DMS53 treated with DMSO at 0.1 percent for 48 hours (cell line): ENCODE measurements at regions not wholly inside any gene's neighbourhood (a gene's known extent, or its start where the extent isn't known, plus 50 kb on each side); places are given as distances from the start of the nearest gene placed in this dataset.
"Not testable (repeated sequence)": the region's sequence is repeated elsewhere in the genome, so short reads cannot be mapped to it uniquely, and the experiment has no call there.

ENCODE experiments used
- DNase-seq: peaks from one replicate; lab custom pipeline; 2025; ENCODE audit not compliant: unreplicated experiment; lab: John Stamatoyannopoulos, UW

DNA sequence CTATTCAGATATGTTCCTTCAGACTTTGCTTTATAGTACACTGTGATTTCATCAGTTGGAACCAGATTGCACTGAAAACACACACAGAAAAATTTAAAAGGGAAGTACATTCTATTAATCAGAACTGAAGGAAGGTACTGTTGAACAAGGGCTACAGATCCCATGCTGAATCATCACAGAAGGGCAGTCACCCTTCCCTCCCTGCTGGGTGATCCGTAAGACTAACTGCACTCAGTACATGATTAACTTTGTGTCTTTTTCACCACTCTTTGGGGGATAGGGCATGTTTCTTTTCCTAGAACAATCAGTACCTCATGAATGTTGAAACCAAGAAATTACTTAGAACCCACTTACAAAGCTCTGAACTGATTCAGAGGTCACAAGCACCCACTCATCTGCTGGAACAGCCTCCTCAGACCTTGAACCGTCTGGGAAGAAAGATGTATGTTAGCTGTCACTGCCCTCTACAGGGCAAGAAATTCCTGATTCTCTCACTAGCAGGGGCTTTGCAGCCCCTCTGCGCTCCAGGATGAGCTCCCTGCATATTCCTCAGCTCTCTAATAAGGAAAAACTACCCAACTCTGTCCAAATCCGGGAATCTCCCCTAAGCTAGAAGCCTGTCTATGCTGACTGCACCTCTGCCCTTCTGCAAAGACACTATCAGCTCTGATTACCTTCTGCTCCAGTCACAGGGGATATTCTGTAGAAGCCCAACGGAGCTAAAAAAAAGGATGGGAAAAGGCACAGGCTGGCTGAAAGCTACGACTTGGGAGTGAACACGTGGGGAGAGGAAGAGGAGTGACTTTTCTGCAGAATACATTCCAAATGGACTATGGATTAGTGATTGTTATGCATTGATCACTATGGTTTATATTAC is 51.0 kb downstream of the IARS1 start:
- no peak for DNase-seq

DNA sequence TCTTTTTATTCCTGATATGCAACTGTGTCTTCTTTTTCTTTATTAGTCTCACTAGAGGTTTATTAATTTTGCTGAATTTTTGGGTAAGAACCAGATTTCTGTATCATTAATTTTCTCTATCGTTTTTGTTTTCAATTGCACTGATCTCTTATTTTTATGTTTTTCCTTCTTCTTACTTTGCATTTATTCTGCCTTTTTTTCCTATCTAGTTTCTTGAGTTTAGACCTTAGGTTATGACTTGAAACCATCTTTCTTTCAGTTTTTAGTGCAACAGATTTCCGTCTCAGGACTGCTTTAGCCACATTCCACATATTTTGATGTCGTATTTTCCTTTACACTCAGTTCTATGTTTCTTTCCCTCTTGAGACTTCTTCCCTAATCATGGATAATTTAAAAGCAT is 56.6 kb downstream of the IARS1 start:
- DNase-seq, result no peak

DNA sequence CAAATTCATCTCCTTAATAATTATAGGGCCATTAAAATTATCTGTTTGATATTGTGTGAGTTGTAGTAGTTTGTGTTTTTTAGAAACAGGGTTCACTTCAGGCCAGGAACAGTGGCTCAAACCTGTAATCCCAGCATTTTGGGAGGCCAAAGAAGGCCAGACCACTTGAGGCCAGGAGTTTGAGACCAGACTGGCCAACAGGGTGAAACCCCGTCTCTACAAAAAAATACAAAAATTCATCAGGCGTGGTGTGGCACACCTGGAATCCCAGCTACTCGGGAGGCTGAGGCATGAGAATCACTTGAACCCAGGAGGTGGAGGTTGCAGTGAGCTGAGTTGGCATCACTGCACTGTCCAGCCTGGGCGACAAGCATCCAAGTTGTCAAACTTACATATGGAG is 57.0 kb downstream of the IARS1 start:
- DNase-seq, result no peak

DNA sequence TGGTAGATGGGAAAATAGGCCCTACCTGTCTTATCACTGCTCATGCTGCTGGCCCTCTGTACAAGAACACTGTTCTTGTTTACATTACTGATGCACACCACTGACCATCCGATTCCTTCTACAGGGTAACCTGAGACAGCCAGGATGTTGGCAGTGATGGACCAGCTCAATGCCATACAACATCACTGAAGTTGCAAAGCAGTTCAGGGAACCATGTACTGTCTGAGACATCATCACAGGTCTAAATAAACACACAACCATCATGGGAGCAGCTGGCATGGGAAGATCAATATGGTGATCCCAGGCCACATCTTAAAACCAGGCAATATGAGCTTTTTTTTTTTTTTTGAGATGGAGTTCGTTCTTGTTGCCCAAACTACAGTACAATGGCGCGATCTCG is 59.0 kb downstream of the IARS1 start:
- no peak for DNase-seq

DNA sequence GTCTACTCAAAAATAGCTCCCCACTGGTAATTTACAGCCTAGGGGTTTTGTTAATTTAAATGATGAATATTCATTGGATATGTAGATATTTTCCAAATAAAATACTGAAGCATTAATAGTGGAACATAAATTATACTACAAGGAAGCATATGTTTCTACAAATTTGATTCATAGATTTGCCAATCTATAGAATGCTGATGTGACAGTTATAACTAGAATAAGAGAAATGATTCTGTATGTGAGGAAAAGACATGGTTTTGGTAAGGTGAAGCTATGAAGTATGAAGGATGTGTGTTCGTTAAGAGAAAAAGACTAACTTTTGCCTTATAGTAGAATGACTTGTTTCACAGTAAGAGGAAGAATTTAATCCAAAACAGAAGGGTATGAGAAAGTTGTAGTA is 61.3 kb downstream of the IARS1 start:
- no peak for DNase-seq

GRCh38 chr9:92228628-92229027 is 64.9 kb downstream of the IARS1 start:
- DNase-seq, result no peak

DNA sequence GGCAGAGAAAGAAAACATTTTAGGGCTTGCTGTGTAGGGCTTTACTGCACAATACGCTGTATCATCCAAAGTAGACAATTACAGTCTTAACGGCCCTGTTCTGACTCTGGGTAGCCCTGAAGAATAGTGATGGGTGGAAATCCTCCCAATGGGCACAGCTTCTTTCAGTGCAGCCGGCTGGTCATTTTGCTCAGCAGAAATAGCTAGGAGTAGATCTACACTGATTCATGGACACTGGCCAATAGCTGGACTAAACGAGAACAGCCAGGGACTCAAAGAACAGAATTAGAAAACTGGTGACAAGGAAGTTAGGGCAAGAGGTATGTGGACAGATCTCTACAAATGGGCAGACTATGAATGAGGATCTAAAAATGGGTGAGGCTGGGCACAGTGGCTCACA is 69.3 kb downstream of the IARS1 start:
- DNase-seq, result no peak

- no peak for DNase-seq
These were observed 69.7 kb downstream of the IARS1 start for GRCh38 chr9:92223758-92224157.

DNA sequence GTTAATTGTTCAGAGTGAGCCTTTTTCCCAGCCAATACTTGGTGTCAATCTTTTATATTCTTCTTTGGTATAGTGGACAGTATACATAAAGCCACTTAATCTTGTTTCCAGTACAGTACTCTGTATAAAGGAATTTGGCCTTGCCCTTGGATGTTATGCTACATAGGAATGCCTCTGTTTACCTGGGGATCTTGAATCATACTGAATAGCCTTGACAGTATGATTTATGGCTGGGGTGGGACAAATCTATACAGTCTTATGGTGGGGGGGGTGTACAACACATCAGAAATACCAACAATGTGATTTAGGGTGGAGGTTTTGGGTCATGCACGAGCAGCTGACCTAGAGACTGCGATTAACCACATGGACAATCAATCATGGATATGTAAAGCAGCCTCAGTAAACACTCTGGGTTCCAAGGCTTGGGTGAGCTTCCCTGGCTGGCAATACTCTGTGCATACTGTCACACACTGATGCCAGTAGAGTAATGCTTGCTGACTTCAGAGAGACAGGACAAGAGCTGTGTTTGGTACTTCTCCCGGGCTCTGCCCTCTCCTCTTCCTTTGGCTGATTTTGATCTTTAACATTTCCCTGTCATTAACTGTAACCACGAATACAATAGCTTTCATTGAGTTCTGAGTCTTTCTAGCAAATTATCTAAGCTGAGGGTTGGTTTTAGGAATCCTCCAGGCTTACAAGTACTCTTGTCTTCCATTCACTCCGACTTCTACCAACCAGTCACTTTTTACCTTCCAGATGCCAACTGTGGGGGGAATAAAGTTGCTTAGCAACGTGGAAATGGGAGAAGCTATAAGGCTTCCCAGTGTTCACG is 84.6 kb downstream of the IARS1 start:
- DNase-seq, result no peak

DNA sequence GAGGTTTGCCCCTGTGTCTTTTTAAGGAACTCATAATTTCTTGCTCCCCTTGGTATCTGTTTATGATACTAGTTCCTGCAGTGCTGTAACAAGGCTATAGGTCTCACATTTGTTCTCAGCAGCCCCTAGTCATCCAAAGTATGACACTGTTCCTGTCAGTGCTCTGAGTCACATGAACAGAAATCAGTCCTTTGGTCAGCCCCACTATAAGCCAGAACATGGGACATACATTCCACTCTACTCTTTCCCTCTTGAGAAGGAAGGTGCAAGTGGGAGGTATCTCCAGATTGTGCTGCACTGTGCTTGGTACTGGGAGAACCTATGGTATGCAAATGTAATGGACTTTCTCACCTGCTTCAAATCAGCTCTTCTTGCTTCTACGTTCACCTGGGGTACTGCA is 87.0 kb downstream of the IARS1 start:
- no peak for DNase-seq

DNA sequence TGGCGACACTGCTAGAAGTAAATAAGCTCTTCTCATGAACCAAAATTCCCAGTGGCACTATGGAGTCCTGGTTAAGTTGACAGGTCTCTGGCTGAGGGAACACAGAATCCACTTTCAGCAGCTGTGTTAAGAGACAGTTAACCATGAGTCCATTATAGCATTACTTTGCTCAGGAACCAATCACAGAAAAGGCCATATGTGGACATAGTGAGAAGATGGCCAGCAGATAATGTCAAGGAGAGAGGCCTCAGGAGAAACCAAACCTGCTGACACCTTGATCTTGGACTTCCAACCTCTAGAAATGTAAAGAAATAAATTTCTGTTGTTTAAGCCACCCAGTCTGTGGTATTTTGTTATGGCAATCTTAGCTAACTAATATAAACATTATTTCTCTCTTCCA is 88.7 kb upstream of the SPTLC1 start:
- DNase-seq, result not testable (repeated sequence)

- DNase-seq, result not testable (repeated sequence)
These were observed 83.0 kb upstream of the SPTLC1 start for GRCh38 chr9:92198237-92198636.

- DNase-seq, result no peak
These were observed 81.7 kb upstream of the SPTLC1 start for GRCh38 chr9:92196909-92197308.

- DNase-seq, result no peak
These were observed 81.2 kb upstream of the SPTLC1 start for GRCh38 chr9:92196400-92196799.

DNA sequence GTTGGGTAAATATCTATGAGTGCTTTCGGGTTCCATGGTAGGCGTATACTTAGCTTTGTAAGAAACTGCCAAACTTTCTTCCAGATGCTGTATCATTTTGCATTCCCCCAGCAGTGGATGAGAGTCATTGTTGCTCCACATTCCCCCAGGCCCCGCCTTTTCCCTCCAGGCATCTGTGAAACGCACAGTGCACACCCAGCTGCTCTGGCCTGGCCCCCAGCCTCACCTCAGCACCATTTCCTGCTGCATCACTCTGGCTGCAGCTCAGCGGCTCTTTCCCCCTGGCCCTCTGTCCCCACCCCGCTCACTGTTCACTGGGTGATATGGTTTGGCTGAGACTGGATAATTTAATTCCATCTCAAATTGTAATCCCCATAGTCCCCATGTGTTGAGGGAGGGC is 76.6 kb upstream of the SPTLC1 start:
- no peak for DNase-seq

- no peak for DNase-seq
These were observed 75.2 kb upstream of the SPTLC1 start for GRCh38 chr9:92190536-92190790.

- no peak for DNase-seq
These were observed 74.7 kb upstream of the SPTLC1 start for GRCh38 chr9:92189782-92190535.

GRCh38 chr9:92188969-92189781 is 74.0 kb upstream of the SPTLC1 start:
- no peak for DNase-seq

DNA sequence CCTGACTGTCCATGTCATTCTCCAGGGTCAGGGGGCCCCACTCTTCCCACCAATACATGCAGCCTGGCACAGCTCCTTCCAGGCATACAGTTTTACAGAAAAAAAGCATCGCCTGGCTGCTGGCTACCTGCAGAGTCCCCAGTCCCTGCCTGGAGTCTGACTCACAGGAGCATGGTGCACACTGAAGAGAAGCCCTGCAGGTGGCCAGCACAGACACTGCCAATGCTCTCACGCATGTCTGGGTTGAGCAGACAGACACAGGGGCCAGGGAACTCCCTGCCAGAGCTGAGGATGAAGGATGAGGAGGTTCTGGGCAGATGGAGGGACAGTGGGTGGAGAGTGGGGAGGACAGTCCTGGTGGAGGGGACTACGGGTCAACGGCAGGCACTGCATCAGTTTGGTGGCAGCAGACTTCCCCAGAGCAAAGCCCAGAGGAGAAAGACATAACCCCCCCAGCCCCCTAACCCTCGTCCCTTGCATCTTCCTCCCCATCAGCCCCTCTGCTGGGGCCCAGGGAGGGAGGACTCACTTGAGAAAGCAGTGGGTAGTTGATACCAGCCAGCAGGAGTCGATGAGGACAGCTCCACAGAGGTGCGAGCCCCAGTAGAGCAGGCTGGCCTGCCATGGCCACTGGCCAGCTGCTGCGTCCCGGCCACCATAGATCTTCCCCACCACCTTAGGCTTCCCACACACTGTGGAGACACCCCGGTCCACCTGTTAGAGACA is 72.9 kb upstream of the SPTLC1 start:
- no peak for DNase-seq

DNA sequence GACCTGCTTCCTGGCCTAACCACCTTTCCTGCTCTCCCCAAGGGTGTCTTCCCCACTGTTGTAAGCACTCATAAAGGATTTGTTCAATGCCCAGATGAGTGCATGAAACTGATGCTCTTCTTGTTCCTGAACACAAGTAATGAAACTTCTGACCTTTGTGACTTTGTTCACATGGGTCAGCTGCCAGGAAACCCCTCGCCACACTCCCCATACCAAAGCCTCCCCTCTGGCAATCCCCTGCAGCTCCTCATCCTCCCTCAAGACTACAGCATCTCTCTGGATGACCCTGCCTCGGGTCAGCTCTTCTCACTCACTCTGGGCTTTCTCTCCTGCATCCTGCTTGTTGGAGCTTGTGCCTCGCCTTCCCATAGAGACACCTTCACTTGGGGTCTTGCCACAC is 72.2 kb upstream of the SPTLC1 start:
- no peak for DNase-seq
